ENCODE measurements at regions not wholly inside any gene's neighbourhood (a gene's known extent, or its start where the extent isn't known, plus 50 kb on each side); places are given as distances from the start of the nearest gene placed in this dataset.

DNA sequence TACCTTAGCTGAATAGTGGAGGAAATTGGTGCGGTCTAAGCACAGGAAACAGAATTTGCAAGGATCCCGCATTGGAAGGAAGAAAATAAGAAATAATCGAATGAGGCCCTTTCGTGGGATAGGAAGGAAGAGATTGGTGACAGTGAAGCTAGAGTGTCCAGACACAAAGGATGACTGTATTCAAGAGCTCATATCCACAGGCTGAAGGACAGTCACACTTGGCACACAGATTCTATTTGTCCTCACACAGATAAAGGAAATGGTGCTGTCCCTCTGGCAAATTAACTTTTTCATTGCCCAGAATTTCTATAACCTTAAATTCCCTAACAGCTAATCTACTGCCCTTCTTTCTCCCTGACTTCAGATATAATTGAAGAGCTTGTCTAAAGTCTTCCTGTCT lies 2188.9 kb upstream of the TENM3 start:
- H2AFZ ChIP-seq (replicated peaks; ENCODE audit: low read length, poor library complexity), result no peak overlapping the region
- H3K27ac ChIP-seq (ENCODE audit: insufficient read depth, low read length), result no peak overlapping the region
- no peak overlapping the region for H2BK5ac ChIP-seq (ENCODE audit: low read depth, low read length, poor library complexity, severe bottlenecking)
- H4K5ac ChIP-seq (ENCODE audit: low read depth, low read length), result no peak overlapping the region
- no peak overlapping the region for H3K56ac ChIP-seq (ENCODE audit: extremely low read depth, insufficient read depth, low read length)
- no peaks in the 10 kb centered on the region for H3K79me1 ChIP-seq (ENCODE audit: low read depth in 1 of 2, low read length in 2 of 2)
- ATAC-seq (ENCODE audit: low read depth), result no peak
- in situ Hi-C loops (cut with MboI; ENCODE audit: low sequenced_read_pairs) (no loop called here), dilution Hi-C loops (cut with HindIII; ENCODE audit: low sequenced_read_pairs, unreplicated experiment) (no loop called here), intact Hi-C loops (cut with micrococcal nuclease) (no loop called here)
- no peak overlapping the region for H4K91ac ChIP-seq (ENCODE audit: insufficient read depth, low read depth, low read length)
- no peak overlapping the region for H2AK9ac ChIP-seq (replicated peaks; ENCODE audit: low read depth, low read length, poor library complexity)
- H2BK120ac ChIP-seq (ENCODE audit: low read depth, low read length), result no peak overlapping the region
- no peak overlapping the region for H3K23ac ChIP-seq (ENCODE audit: low read depth, low read length)
- H2AK5ac ChIP-seq (ENCODE audit: low read depth, low read length), result no peak overlapping the region
- H3K9me3 ChIP-seq (ENCODE audit: control insufficient read depth, insufficient read depth, low read length), result no peaks in the 10 kb centered on the region
- H3K27me3 ChIP-seq (ENCODE audit: control insufficient read depth, insufficient read depth, low read length), result peaks cover 10% of the 10 kb centered on the region
- 100% methylated on average over 2 of the region's 4 CpGs; no CpG with 5 or more reads in 1 of the 2 experiments for WGBS, 2 experiments (ENCODE audit: extremely low coverage in 2 of 2, insufficient read length in 1 of 2)
- no peak overlapping the region for H3K9ac ChIP-seq (ENCODE audit: low read depth, low read length)
- H3K4ac ChIP-seq (ENCODE audit: low read depth, low read length), result no peak overlapping the region
- CTCF ChIA-PET, result no interaction called here
- POLR2A ChIA-PET (ENCODE audit: unreplicated experiment), result no interaction called here
- no peaks in the 10 kb centered on the region for H3K9me1 ChIP-seq (ENCODE audit: insufficient read depth, low read length)
- H3K4me1 ChIP-seq (ENCODE audit: control insufficient read depth, insufficient read depth, low read length), result no peaks in the 10 kb centered on the region
- BruUV-seq (replicated peaks), result no TSS peak
- H3K18ac ChIP-seq (ENCODE audit: low read depth, low read length), result no peak overlapping the region
- no peak overlapping the region for H4K8ac ChIP-seq (ENCODE audit: low read depth in 2 of 2, low read length in 2 of 2)
- H3K36me3 ChIP-seq (ENCODE audit: control insufficient read depth, insufficient read depth, low read length), result no peaks in the 10 kb centered on the region
- H3K14ac ChIP-seq (replicated peaks; ENCODE audit: low read depth, low read length), result no peak overlapping the region
- no peak for DNase-seq
- no peak overlapping the region for H3K4me2 ChIP-seq (ENCODE audit: low read depth, low read length)
- H4K20me1 ChIP-seq (ENCODE audit: insufficient read depth, low read length), result no peaks in the 10 kb centered on the region
- H2BK15ac ChIP-seq (ENCODE audit: low read depth, low read length), result no peak overlapping the region
- no peak overlapping the region for H3K4me3 ChIP-seq (ENCODE audit: insufficient read depth, low read depth, low read length)
- H2BK20ac ChIP-seq (ENCODE audit: low read depth, low read length), result no peak overlapping the region
- TF ChIP-seq RFX5 (IDR thresholded peaks at IDR 0.05; ENCODE audit: low read depth, low read length) (no peak), FOS (IDR thresholded peaks at IDR 0.05; ENCODE audit: low read depth, low read length) (no peak), RCOR1 (IDR thresholded peaks at IDR 0.05; ENCODE audit: insufficient replicate concordance, low read length) (no peak), NFE2L2 (IDR thresholded peaks at IDR 0.05; ENCODE audit: low read depth, low read length) (no peak), POLR2A (IDR thresholded peaks at IDR 0.05; ENCODE audit: low read depth, low read length) (no peak), CEBPB (IDR thresholded peaks at IDR 0.05; ENCODE audit: low read depth, low read length) (no peak), MAZ (IDR thresholded peaks at IDR 0.05; ENCODE audit: borderline replicate concordance, low read depth, low read length) (no peak), RAD21 (IDR thresholded peaks at IDR 0.05; ENCODE audit: low read length) (no peak), CHD1 (IDR thresholded peaks at IDR 0.05; ENCODE audit: low read depth, low read length) (no peak), MXI1 (IDR thresholded peaks at IDR 0.05; ENCODE audit: borderline replicate concordance, low read depth, low read length) (no peak), MAFK (IDR thresholded peaks at IDR 0.05; ENCODE audit: low read depth, low read length) (no peak)
- TF ChIP-seq, protein P1, sequence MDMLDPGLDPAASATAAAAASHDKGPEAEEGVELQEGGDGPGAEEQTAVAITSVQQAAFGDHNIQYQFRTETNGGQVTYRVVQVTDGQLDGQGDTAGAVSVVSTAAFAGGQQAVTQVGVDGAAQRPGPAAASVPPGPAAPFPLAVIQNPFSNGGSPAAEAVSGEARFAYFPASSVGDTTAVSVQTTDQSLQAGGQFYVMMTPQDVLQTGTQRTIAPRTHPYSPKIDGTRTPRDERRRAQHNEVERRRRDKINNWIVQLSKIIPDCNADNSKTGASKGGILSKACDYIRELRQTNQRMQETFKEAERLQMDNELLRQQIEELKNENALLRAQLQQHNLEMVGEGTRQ (IDR thresholded peaks at IDR 0.05; ENCODE audit: low read depth, low read length), result no peak
- TF ChIP-seq, protein P2, sequence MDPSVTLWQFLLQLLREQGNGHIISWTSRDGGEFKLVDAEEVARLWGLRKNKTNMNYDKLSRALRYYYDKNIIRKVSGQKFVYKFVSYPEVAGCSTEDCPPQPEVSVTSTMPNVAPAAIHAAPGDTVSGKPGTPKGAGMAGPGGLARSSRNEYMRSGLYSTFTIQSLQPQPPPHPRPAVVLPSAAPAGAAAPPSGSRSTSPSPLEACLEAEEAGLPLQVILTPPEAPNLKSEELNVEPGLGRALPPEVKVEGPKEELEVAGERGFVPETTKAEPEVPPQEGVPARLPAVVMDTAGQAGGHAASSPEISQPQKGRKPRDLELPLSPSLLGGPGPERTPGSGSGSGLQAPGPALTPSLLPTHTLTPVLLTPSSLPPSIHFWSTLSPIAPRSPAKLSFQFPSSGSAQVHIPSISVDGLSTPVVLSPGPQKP (IDR thresholded peaks at IDR 0.05; ENCODE audit: borderline replicate concordance, low read depth, low read length), result no peak

All from IMR-90 (cell line).